Stomach (tissue), 8 donors: ENCODE measurements at regions not wholly inside any gene's neighbourhood (a gene's known extent, or its start where the extent isn't known, plus 50 kb on each side); places are given as distances from the start of the nearest gene placed in this dataset.

ENCODE experiments used
- DNase-seq, 2 donors: peaks; one replicate each; pipeline versions ENCODE4 v3.0.0 to v3.0.0-alpha.2; 2013 to 2019
- H3K27ac ChIP-seq, 5 donors: fragments of 200-600 bp in 4 of 5; sonication (generic) in 4 of 5; one replicate each; pipeline ENCODE4 v1.5.1; 2013 to 2019; ENCODE audit warnings: mild to moderate bottlenecking in 1 of 5, moderate library complexity in 1 of 5
- H3K27me3 ChIP-seq, 3 donors: fragments of 200-600 bp; sonication (generic); one replicate each; pipeline ENCODE4 v1.5.1; 2017 to 2019; ENCODE audit warnings: mixed run types in 1 of 3
- H3K36me3 ChIP-seq, 4 donors: fragments of 200-600 bp; sonication (generic); 1 replicate in 3 of 4; 2 replicates in 1 of 4; pipeline ENCODE4 v1.5.1; 2016 to 2019
- H3K4me1 ChIP-seq, 4 donors: fragments of 200-600 bp; sonication (generic); one replicate each; pipeline ENCODE4 v1.5.1; 2016 to 2019
- H3K4me3 ChIP-seq, 4 donors: fragments of 200-600 bp; sonication (generic) in 3 of 4; one replicate each; pipeline ENCODE4 v1.5.1; 2016 to 2019; ENCODE audit warnings: mild to moderate bottlenecking in 1 of 4
- H3K9me3 ChIP-seq, 4 donors: fragments of 200-600 bp; sonication (generic); one replicate each; pipeline ENCODE4 v1.5.1; 2016 to 2019
- CTCF ChIP-seq, 7 experiments: fragments of 450-650 bp in 4 of 7; fragments of 200-600 bp in 3 of 7; sonication (generic) in 3 of 7; IDR thresholded peaks; one replicate each; pipeline ENCODE4 v1.5.1; 2016 to 2019; ENCODE audit warnings: antibody characterized with exemption in 7 of 7, control low read depth in 2 of 7, mild to moderate bottlenecking in 1 of 7
- EP300 ChIP-seq: sonication (generic); formaldehyde crosslinking; IDR thresholded peaks from one replicate; pipeline ENCODE4 v1.6.1; 2017; ENCODE audit warnings: antibody characterized with exemption
- POLR2A ChIP-seq, 4 donors: fragments of 450-650 bp; IDR thresholded peaks; one replicate each; pipeline ENCODE4 v1.6.1; 2016; ENCODE audit warnings: antibody characterized with exemption in 4 of 4, control low read depth in 2 of 4, mild to moderate bottlenecking in 1 of 4, moderate library complexity in 1 of 4
- POLR2AphosphoS5 ChIP-seq, 3 donors: sonication (generic); formaldehyde crosslinking; IDR thresholded peaks; one replicate each; pipeline ENCODE4 v1.6.1; 2016; ENCODE audit warnings: antibody characterized with exemption in 3 of 3
- WGBS, 5 donors: extraction: QIAGEN DNeasy Blood & Tissue Kit in 3 of 5; methylation state at CpG; one replicate each; pipeline versions ENCODE4 v1.1.5 to v1.1.7; 2013 to 2018; 5-methylcytosine and 5-hydroxymethylcytosine counted together
- intact Hi-C: fragments of 100-400 bp; cut with DNase I; formaldehyde crosslinking; loops from one replicate; pipeline ENCODE4 v1.15.1; 2023; ENCODE audit warnings: low total_unique reads
- donor health status: healthy with polysubstance abuse.
- donor health status: Bipolar disorder and iron deficiency.
- donor health status: healthy.

GRCh38 chr12:87381742-87382141, 647.5 kb downstream of the C12orf50 start:
- Histone ChIP-seq H3K4me3 (no peak overlapping the region), H3K36me3 (no peaks in the 10 kb centered on the region), H3K9me3 (no peaks in the 10 kb centered on the region), H3K27me3 (no peaks in the 10 kb centered on the region), H3K27ac (no peak overlapping the region), H3K4me1 (peaks cover 0 to 4% (median 0%) of the 10 kb centered on the region in 4 donors)
- no peak for TF ChIP-seq CTCF (IDR thresholded peaks at IDR 0.05)
- TF ChIP-seq POLR2AphosphoS5 (IDR thresholded peaks at IDR 0.05), result no peak
- TF ChIP-seq POLR2A (IDR thresholded peaks at IDR 0.05), result no peak
- no peak for TF ChIP-seq EP300
- intact Hi-C loops, result no loop called here
- no peak for DNase-seq
- WGBS, 5 donors, result 44 to 81% (median 62%) methylated on average over 1 of the region's 1 CpG

DNA sequence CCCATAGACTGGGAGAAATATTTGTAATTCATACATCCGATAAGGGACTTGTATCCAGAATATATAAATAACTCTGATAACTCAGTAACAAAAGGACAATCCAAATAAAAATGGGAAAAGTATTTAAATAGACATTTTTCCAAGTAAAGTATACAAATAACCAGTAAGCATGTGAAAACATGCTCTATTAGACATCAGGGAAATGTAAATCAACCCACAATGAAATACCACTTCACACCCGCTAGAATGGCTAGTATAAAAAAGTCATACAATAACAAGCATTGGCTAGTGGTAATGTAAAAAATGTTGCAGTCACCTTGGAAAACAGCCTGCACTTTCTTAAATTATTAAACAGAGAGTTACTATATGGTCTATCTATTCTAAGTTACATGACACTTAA, 650.7 kb downstream of the C12orf50 start:
- intact Hi-C loops, result no loop called here
- no peak for TF ChIP-seq POLR2AphosphoS5 (IDR thresholded peaks at IDR 0.05)
- TF ChIP-seq EP300, result no peak
- TF ChIP-seq POLR2A (IDR thresholded peaks at IDR 0.05), result no peak
- no peaks in the 10 kb centered on the region for H3K36me3 ChIP-seq
- DNase-seq, result no peak
- peaks cover 0 to 7% (median 3%) of the 10 kb centered on the region in 4 donors for H3K9me3 ChIP-seq
- H3K27me3 ChIP-seq, result no peaks in the 10 kb centered on the region
- 69 to 78% (median 74%) methylated on average over 2 of the region's 2 CpGs for WGBS, 5 donors
- no peak overlapping the region for H3K4me3 ChIP-seq
- H3K27ac ChIP-seq, result no peak overlapping the region
- no peaks in the 10 kb centered on the region for H3K4me1 ChIP-seq

GRCh38 chr12:87376722-87377121, 652.5 kb downstream of the C12orf50 start:
- H3K27me3 ChIP-seq, result no peaks in the 10 kb centered on the region
- H3K9me3 ChIP-seq, result peaks cover 0 to 7% (median 3%) of the 10 kb centered on the region in 4 donors
- no peak for TF ChIP-seq EP300
- TF ChIP-seq POLR2AphosphoS5 (IDR thresholded peaks at IDR 0.05), result no peak
- TF ChIP-seq CTCF (IDR thresholded peaks at IDR 0.05), result no peak
- no peak for TF ChIP-seq POLR2A (IDR thresholded peaks at IDR 0.05)
- 64 to 81% (median 73%) methylated on average over 2 of the region's 2 CpGs for WGBS, 5 donors
- H3K4me1 ChIP-seq, result no peaks in the 10 kb centered on the region
- intact Hi-C loops, result no loop called here
- H3K4me3 ChIP-seq, result no peak overlapping the region
- DNase-seq, result no peak
- H3K27ac ChIP-seq, result no peak overlapping the region
- no peaks in the 10 kb centered on the region for H3K36me3 ChIP-seq

GRCh38 chr12:87369161-87369560, 660.0 kb downstream of the C12orf50 start:
- Histone ChIP-seq H3K36me3 (no peaks in the 10 kb centered on the region), H3K4me3 (no peak overlapping the region), H3K27me3 (no peaks in the 10 kb centered on the region), H3K27ac (no peak overlapping the region), H3K9me3 (peaks cover 0 to under 1% (median 0%) of the 10 kb centered on the region in 4 donors), H3K4me1 (no peaks in the 10 kb centered on the region)
- intact Hi-C loops, result no loop called here
- DNase-seq, result no peak
- WGBS, 5 donors, result 26 to 35% (median 31%) methylated on average over 2 of the region's 2 CpGs
- TF ChIP-seq POLR2A (IDR thresholded peaks at IDR 0.05) (no peak), POLR2AphosphoS5 (IDR thresholded peaks at IDR 0.05) (no peak), EP300 (no peak), CTCF (IDR thresholded peaks at IDR 0.05) (no peak)

DNA sequence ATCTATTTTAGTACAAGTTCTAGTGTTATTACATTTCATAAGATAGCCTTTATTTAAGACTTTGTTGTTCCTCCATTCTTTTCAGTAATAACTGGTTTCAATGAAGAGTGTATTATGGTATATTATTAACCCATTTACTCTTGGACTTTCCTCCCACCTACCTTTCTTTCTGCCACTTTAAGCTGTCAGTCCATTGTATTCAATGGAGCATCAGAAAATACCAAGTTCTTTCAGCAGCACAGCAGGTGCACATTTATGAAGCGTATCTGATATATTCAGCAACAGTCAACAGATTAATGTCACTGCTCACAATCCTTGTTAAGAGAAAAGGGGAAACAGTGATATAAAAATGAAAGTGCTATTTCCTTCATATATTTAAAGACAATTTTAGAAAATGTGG, 660.9 kb downstream of the C12orf50 start:
- Histone ChIP-seq H3K9me3 (peaks cover 0 to 6% (median 1%) of the 10 kb centered on the region in 4 donors), H3K27ac (no peak overlapping the region), H3K4me1 (no peaks in the 10 kb centered on the region), H3K27me3 (no peaks in the 10 kb centered on the region), H3K4me3 (no peak overlapping the region), H3K36me3 (no peaks in the 10 kb centered on the region)
- intact Hi-C loops, result no loop called here
- 77 to 94% (median 87%) methylated on average over 1 of the region's 1 CpG for WGBS, 5 donors
- TF ChIP-seq POLR2AphosphoS5 (IDR thresholded peaks at IDR 0.05) (no peak), CTCF (IDR thresholded peaks at IDR 0.05) (no peak), POLR2A (IDR thresholded peaks at IDR 0.05) (no peak), EP300 (no peak)
- DNase-seq, result no peak
